ENCODE measurements at regions not wholly inside any gene's neighbourhood (a gene's known extent, or its start where the extent isn't known, plus 50 kb on each side); places are given as distances from the start of the nearest gene placed in this dataset.
"Not testable (repeated sequence)": the region's sequence is repeated elsewhere in the genome, so short reads cannot be mapped to it uniquely, and the experiment has no call there.

GRCh38 chr5:39611076-39611475, 186.3 kb upstream of the DAB2 start:
- H3K9me3 ChIP-seq (ENCODE audit: control insufficient read depth, low read length); H3K36me3 ChIP-seq (ENCODE audit: control insufficient read depth, insufficient read depth, low read length); H3K4me1 ChIP-seq (ENCODE audit: control insufficient read depth, insufficient read depth, low read length, poor library complexity, severe bottlenecking); H3K4me3 ChIP-seq (ENCODE audit: insufficient read depth, low read depth, low read length, poor library complexity, severe bottlenecking); H3K27ac ChIP-seq (ENCODE audit: insufficient read depth, low read length, poor library complexity, severe bottlenecking); H3K27me3 ChIP-seq (replicated peaks; ENCODE audit: control insufficient read depth, insufficient read depth, low read length, poor library complexity, severe bottlenecking); DNase-seq: not testable (repeated sequence)

GRCh38 chr5:39608024-39608423, 183.2 kb upstream of the DAB2 start:
- no peak for DNase-seq
- no peak overlapping the region for H3K4me3 ChIP-seq (ENCODE audit: insufficient read depth, low read depth, low read length, poor library complexity, severe bottlenecking)
- no peaks in the 10 kb centered on the region for H3K36me3 ChIP-seq (ENCODE audit: control insufficient read depth, insufficient read depth, low read length)
- no peaks in the 10 kb centered on the region for H3K4me1 ChIP-seq (ENCODE audit: control insufficient read depth, insufficient read depth, low read length, poor library complexity, severe bottlenecking)
- H3K9me3 ChIP-seq (ENCODE audit: control insufficient read depth, low read length) = no peaks in the 10 kb centered on the region
- H3K27ac ChIP-seq (ENCODE audit: insufficient read depth, low read length, poor library complexity, severe bottlenecking) = no peak overlapping the region
- H3K27me3 ChIP-seq (replicated peaks; ENCODE audit: control insufficient read depth, insufficient read depth, low read length, poor library complexity, severe bottlenecking) = peaks cover 2% of the 10 kb centered on the region

GRCh38 chr5:39606591-39606990, 181.8 kb upstream of the DAB2 start:
- no peaks in the 10 kb centered on the region for H3K9me3 ChIP-seq (ENCODE audit: control insufficient read depth, low read length)
- DNase-seq = no peak
- no peaks in the 10 kb centered on the region for H3K4me1 ChIP-seq (ENCODE audit: control insufficient read depth, insufficient read depth, low read length, poor library complexity, severe bottlenecking)
- no peak overlapping the region for H3K27ac ChIP-seq (ENCODE audit: insufficient read depth, low read length, poor library complexity, severe bottlenecking)
- no peaks in the 10 kb centered on the region for H3K36me3 ChIP-seq (ENCODE audit: control insufficient read depth, insufficient read depth, low read length)
- peaks cover 2% of the 10 kb centered on the region for H3K27me3 ChIP-seq (replicated peaks; ENCODE audit: control insufficient read depth, insufficient read depth, low read length, poor library complexity, severe bottlenecking)
- H3K4me3 ChIP-seq (ENCODE audit: insufficient read depth, low read depth, low read length, poor library complexity, severe bottlenecking) = no peak overlapping the region

GRCh38 chr5:39605588-39606575, 181.1 kb upstream of the DAB2 start:
- Histone ChIP-seq H3K4me3 (ENCODE audit: insufficient read depth, low read depth, low read length, poor library complexity, severe bottlenecking) (no peak overlapping the region), H3K36me3 (ENCODE audit: control insufficient read depth, insufficient read depth, low read length) (no peaks in the 10 kb centered on the region), H3K27ac (ENCODE audit: insufficient read depth, low read length, poor library complexity, severe bottlenecking) (no peak overlapping the region), H3K27me3 (replicated peaks; ENCODE audit: control insufficient read depth, insufficient read depth, low read length, poor library complexity, severe bottlenecking) (peaks cover 2% of the 10 kb centered on the region), H3K9me3 (ENCODE audit: control insufficient read depth, low read length) (no peaks in the 10 kb centered on the region), H3K4me1 (ENCODE audit: control insufficient read depth, insufficient read depth, low read length, poor library complexity, severe bottlenecking) (no peaks in the 10 kb centered on the region)
- no peak for DNase-seq

GRCh38 chr5:39605145-39605544, 180.4 kb upstream of the DAB2 start:
- Histone ChIP-seq H3K27ac (ENCODE audit: insufficient read depth, low read length, poor library complexity, severe bottlenecking) (no peak overlapping the region), H3K9me3 (ENCODE audit: control insufficient read depth, low read length) (no peaks in the 10 kb centered on the region), H3K4me3 (ENCODE audit: insufficient read depth, low read depth, low read length, poor library complexity, severe bottlenecking) (no peak overlapping the region), H3K4me1 (ENCODE audit: control insufficient read depth, insufficient read depth, low read length, poor library complexity, severe bottlenecking) (no peaks in the 10 kb centered on the region), H3K36me3 (ENCODE audit: control insufficient read depth, insufficient read depth, low read length) (no peaks in the 10 kb centered on the region), H3K27me3 (replicated peaks; ENCODE audit: control insufficient read depth, insufficient read depth, low read length, poor library complexity, severe bottlenecking) (peaks cover 2% of the 10 kb centered on the region)
- DNase-seq = no peak

GRCh38 chr5:39604491-39604890, 179.7 kb upstream of the DAB2 start:
- Histone ChIP-seq H3K36me3 (ENCODE audit: control insufficient read depth, insufficient read depth, low read length) (no peaks in the 10 kb centered on the region), H3K4me3 (ENCODE audit: insufficient read depth, low read depth, low read length, poor library complexity, severe bottlenecking) (no peak overlapping the region), H3K9me3 (ENCODE audit: control insufficient read depth, low read length) (no peaks in the 10 kb centered on the region), H3K27me3 (replicated peaks; ENCODE audit: control insufficient read depth, insufficient read depth, low read length, poor library complexity, severe bottlenecking) (peaks cover 2% of the 10 kb centered on the region), H3K27ac (ENCODE audit: insufficient read depth, low read length, poor library complexity, severe bottlenecking) (no peak overlapping the region), H3K4me1 (ENCODE audit: control insufficient read depth, insufficient read depth, low read length, poor library complexity, severe bottlenecking) (no peaks in the 10 kb centered on the region)
- no peak for DNase-seq

- H3K27me3 ChIP-seq (replicated peaks; ENCODE audit: control insufficient read depth, insufficient read depth, low read length, poor library complexity, severe bottlenecking) = peaks cover 2% of the 10 kb centered on the region
- DNase-seq = no peak
These were observed 175.1 kb upstream of the DAB2 start for GRCh38 chr5:39599721-39600431.

GRCh38 chr5:39598661-39599248, 174.0 kb upstream of the DAB2 start:
- H3K27me3 ChIP-seq (replicated peaks; ENCODE audit: control insufficient read depth, insufficient read depth, low read length, poor library complexity, severe bottlenecking) = no peaks in the 10 kb centered on the region
- H3K36me3 ChIP-seq (ENCODE audit: control insufficient read depth, insufficient read depth, low read length) = no peaks in the 10 kb centered on the region
- H3K4me3 ChIP-seq (ENCODE audit: insufficient read depth, low read depth, low read length, poor library complexity, severe bottlenecking) = no peak overlapping the region
- no peak for DNase-seq
- no peak overlapping the region for H3K27ac ChIP-seq (ENCODE audit: insufficient read depth, low read length, poor library complexity, severe bottlenecking)
- H3K9me3 ChIP-seq (ENCODE audit: control insufficient read depth, low read length) = no peaks in the 10 kb centered on the region
- no peaks in the 10 kb centered on the region for H3K4me1 ChIP-seq (ENCODE audit: control insufficient read depth, insufficient read depth, low read length, poor library complexity, severe bottlenecking)

More at GRCh38 chr5:39599721-39600431, 175.1 kb upstream of the DAB2 start:
- no peaks in the 10 kb centered on the region for H3K36me3 ChIP-seq (ENCODE audit: control insufficient read depth, insufficient read depth, low read length)
- no peak overlapping the region for H3K4me3 ChIP-seq (ENCODE audit: insufficient read depth, low read depth, low read length, poor library complexity, severe bottlenecking)
- no peaks in the 10 kb centered on the region for H3K9me3 ChIP-seq (ENCODE audit: control insufficient read depth, low read length)
- H3K4me1 ChIP-seq (ENCODE audit: control insufficient read depth, insufficient read depth, low read length, poor library complexity, severe bottlenecking) = no peaks in the 10 kb centered on the region
- H3K27ac ChIP-seq (ENCODE audit: insufficient read depth, low read length, poor library complexity, severe bottlenecking) = no peak overlapping the region

- Histone ChIP-seq H3K4me3 (ENCODE audit: insufficient read depth, low read depth, low read length, poor library complexity, severe bottlenecking) (no peak overlapping the region), H3K27ac (ENCODE audit: insufficient read depth, low read length, poor library complexity, severe bottlenecking) (no peak overlapping the region), H3K4me1 (ENCODE audit: control insufficient read depth, insufficient read depth, low read length, poor library complexity, severe bottlenecking) (no peaks in the 10 kb centered on the region), H3K9me3 (ENCODE audit: control insufficient read depth, low read length) (no peaks in the 10 kb centered on the region), H3K36me3 (ENCODE audit: control insufficient read depth, insufficient read depth, low read length) (no peaks in the 10 kb centered on the region), H3K27me3 (replicated peaks; ENCODE audit: control insufficient read depth, insufficient read depth, low read length, poor library complexity, severe bottlenecking) (peaks cover 2% of the 10 kb centered on the region)
- no peak for DNase-seq
These were observed 163.4 kb upstream of the DAB2 start for GRCh38 chr5:39588179-39588578.

- Histone ChIP-seq H3K4me1 (ENCODE audit: control insufficient read depth, insufficient read depth, low read length, poor library complexity, severe bottlenecking) (no peaks in the 10 kb centered on the region), H3K9me3 (ENCODE audit: control insufficient read depth, low read length) (no peaks in the 10 kb centered on the region), H3K27me3 (replicated peaks; ENCODE audit: control insufficient read depth, insufficient read depth, low read length, poor library complexity, severe bottlenecking) (peaks cover 2% of the 10 kb centered on the region), H3K36me3 (ENCODE audit: control insufficient read depth, insufficient read depth, low read length) (no peaks in the 10 kb centered on the region), H3K4me3 (ENCODE audit: insufficient read depth, low read depth, low read length, poor library complexity, severe bottlenecking) (no peak overlapping the region), H3K27ac (ENCODE audit: insufficient read depth, low read length, poor library complexity, severe bottlenecking) (no peak overlapping the region)
- no peak for DNase-seq
These were observed 162.9 kb upstream of the DAB2 start for GRCh38 chr5:39587675-39588074.

Measured in effector memory CD4-positive, alpha-beta T cell (primary cell).